H1 (cell line): ENCODE measurements at regions not wholly inside any gene's neighbourhood (a gene's known extent, or its start where the extent isn't known, plus 50 kb on each side); places are given as distances from the start of the nearest gene placed in this dataset.

Source experiments
- CTCF ChIA-PET: fragments of 300-600 bp; sonication (Branson Sonifier 250); formaldehyde crosslinking; loops from one replicate; lab custom pipeline; 2021; ENCODE audit not compliant: partially characterized antibody; lab: Charles Lee
- POLR2A ChIA-PET: fragments of 300-600 bp; sonication (Branson Sonifier 250); formaldehyde crosslinking; loops from one replicate; lab custom pipeline; 2021; ENCODE audit warnings: inconsistent platforms; ENCODE audit not compliant: partially characterized antibody; lab: Charles Lee
- DNase-seq, 2 experiments: peaks; one replicate each; pipeline versions ENCODE4 v3.0.0 to v3.0.0-alpha.2; 2010 to 2022; ENCODE audit warnings: low spot score in 2 of 2, low read depth in 1 of 2, mixed read lengths in 1 of 2
- FAIRE-seq: peaks from 2 replicates; lab custom pipeline; 2011; peaks lifted over from hg19 to GRCh38; lab: Jason Lieb, UNC
- H2AFZ ChIP-seq: 2 replicates; pipeline ENCODE4 v1.8.1; 2012; ENCODE audit warnings: low read length, inconsistent platforms
- H2AK5ac ChIP-seq: 2 replicates; pipeline ENCODE4 v1.6.1; 2013; ENCODE audit warnings: low read depth, low read length
- H2BK120ac ChIP-seq: replicated peaks from 2 replicates; pipeline ENCODE3; 2013; ENCODE audit warnings: low read depth, low read length, inconsistent platforms
- H2BK12ac ChIP-seq: 2 replicates; pipeline ENCODE4 v1.6.1; 2013; ENCODE audit warnings: low read depth, low read length
- H2BK15ac ChIP-seq: 2 replicates; pipeline ENCODE4 v1.6.1; 2013; ENCODE audit warnings: low read length
- H2BK20ac ChIP-seq: 2 replicates; pipeline ENCODE4 v1.6.1; 2013; ENCODE audit warnings: low read length
- H2BK5ac ChIP-seq: 2 replicates; pipeline ENCODE4 v1.6.1; 2013; ENCODE audit warnings: low read depth, low read length
- H3K14ac ChIP-seq: 2 replicates; pipeline ENCODE4 v1.6.1; 2013; ENCODE audit warnings: inconsistent platforms; ENCODE audit not compliant: insufficient read length
- H3K18ac ChIP-seq: 2 replicates; pipeline ENCODE4 v1.6.1; 2013; ENCODE audit warnings: low read length; ENCODE audit errors: extremely low read depth
- H3K23ac ChIP-seq: 2 replicates; pipeline ENCODE4 v1.6.1; 2013; ENCODE audit warnings: inconsistent platforms; ENCODE audit not compliant: insufficient read length
- H3K23me2 ChIP-seq: 2 replicates; pipeline ENCODE4 v1.6.1; 2013; ENCODE audit warnings: low read depth, low read length
- H3K27ac ChIP-seq: 2 replicates; pipeline ENCODE4 v1.6.1; 2011; ENCODE audit warnings: low read depth, low read length, inconsistent platforms
- H3K27me3 ChIP-seq, 4 experiments: replicated peaks in 1 of 4; 1 replicate in 1 of 4; 2 replicates in 3 of 4; pipeline versions ENCODE4 v1.6.1 to v1.8.1; 2011 to 2013; ENCODE audit warnings: low read length in 3 of 4, mild to moderate bottlenecking in 3 of 4, inconsistent platforms in 2 of 4, mixed read lengths in 2 of 4, moderate library complexity in 1 of 4; ENCODE audit not compliant: control insufficient read depth in 3 of 4, insufficient read depth in 3 of 4; ENCODE audit errors: extremely low read depth in 1 of 4
- H3K36me3 ChIP-seq, 4 experiments: 2 replicates each; pipeline versions ENCODE4 v1.6.1 to v1.8.1; 2011 to 2013; ENCODE audit warnings: mild to moderate bottlenecking in 4 of 4, low read length in 3 of 4, moderate library complexity in 2 of 4, control low read depth in 1 of 4, inconsistent platforms in 1 of 4; ENCODE audit not compliant: insufficient read depth in 4 of 4, control insufficient read depth in 2 of 4
- H3K4ac ChIP-seq: replicated peaks from 2 replicates; pipeline ENCODE3; 2013; ENCODE audit warnings: low read length, low read depth, mixed read lengths, inconsistent platforms; ENCODE audit not compliant: insufficient read length
- H3K4me1 ChIP-seq, 4 experiments: replicated peaks in 1 of 4; 1 replicate in 1 of 4; 2 replicates in 3 of 4; pipeline versions ENCODE4 v1.6.1 to v1.8.1; 2011 to 2013; ENCODE audit warnings: low read length in 3 of 4, inconsistent platforms in 2 of 4, mixed read lengths in 1 of 4; ENCODE audit not compliant: insufficient read depth in 4 of 4, control insufficient read depth in 3 of 4
- H3K4me2 ChIP-seq, 2 experiments: 2 replicates each; pipeline versions ENCODE4 v1.6.1 to v1.8.1; 2011 to 2013; ENCODE audit warnings: low read depth in 2 of 2, low read length in 2 of 2, control low read depth in 1 of 2, inconsistent platforms in 1 of 2, mild to moderate bottlenecking in 1 of 2; ENCODE audit not compliant: insufficient read depth in 1 of 2
- H3K4me3 ChIP-seq, 4 experiments: fragments of 200-600, 300-600 bp in 1 of 4; sonication (generic), shearing (Covaris generic), sonication (Bioruptor Twin) in 1 of 4; 2 replicates each; pipeline versions ENCODE4 v1.5.1 to v1.8.1; 2011 to 2016; ENCODE audit warnings: low read length in 4 of 4, low read depth in 3 of 4, control low read depth in 2 of 4, inconsistent platforms in 2 of 4, mild to moderate bottlenecking in 2 of 4, mixed read lengths in 1 of 4, moderate library complexity in 1 of 4; ENCODE audit not compliant: insufficient read depth in 2 of 4; ENCODE audit errors: extremely low read depth in 1 of 4
- H3K56ac ChIP-seq: replicated peaks from 2 replicates; pipeline ENCODE3; 2013; ENCODE audit warnings: low read depth, mild to moderate bottlenecking, mixed read lengths, low read length, inconsistent platforms; ENCODE audit not compliant: insufficient read length
- H3K79me1 ChIP-seq: 2 replicates; pipeline ENCODE4 v1.6.1; 2013; ENCODE audit warnings: low read depth, low read length, control low read depth
- H3K79me2 ChIP-seq, 2 experiments: 2 replicates each; pipeline versions ENCODE4 v1.6.1 to v1.8.1; 2012 to 2013; ENCODE audit warnings: low read length in 2 of 2, mild to moderate bottlenecking in 2 of 2, inconsistent platforms in 1 of 2; ENCODE audit not compliant: insufficient read depth in 2 of 2, control insufficient read depth in 1 of 2
- H3K9ac ChIP-seq, 4 experiments: replicated peaks in 1 of 4; 1 replicate in 1 of 4; 2 replicates in 3 of 4; pipeline versions ENCODE4 v1.6.1 to v1.8.1; 2011 to 2013; ENCODE audit warnings: low read depth in 3 of 4, low read length in 3 of 4, control low read depth in 2 of 4, mild to moderate bottlenecking in 2 of 4, moderate library complexity in 2 of 4, inconsistent platforms in 1 of 4; ENCODE audit errors: extremely low read depth in 1 of 4
- H3K9me3 ChIP-seq, 2 experiments: 2 replicates each; pipeline versions ENCODE4 v1.6.1 to v1.8.1; 2012 to 2013; ENCODE audit warnings: mild to moderate bottlenecking in 2 of 2, moderate library complexity in 2 of 2, control low read depth in 1 of 2, inconsistent platforms in 1 of 2, low read depth in 1 of 2, low read length in 1 of 2, mixed read lengths in 1 of 2; ENCODE audit not compliant: insufficient read depth in 2 of 2
- H4K20me1 ChIP-seq, 2 experiments: replicated peaks in 1 of 2; 2 replicates each; pipeline versions ENCODE3 to v1.8.1; 2011 to 2013; ENCODE audit warnings: inconsistent platforms in 2 of 2, low read length in 2 of 2, mild to moderate bottlenecking in 1 of 2; ENCODE audit not compliant: insufficient read depth in 2 of 2, control insufficient read depth in 1 of 2
- H4K5ac ChIP-seq: 2 replicates; pipeline ENCODE4 v1.6.1; 2013; ENCODE audit warnings: low read length, low read depth, mixed read lengths, inconsistent platforms; ENCODE audit not compliant: insufficient read length
- H4K8ac ChIP-seq: 2 replicates; pipeline ENCODE4 v1.8.0; 2013; ENCODE audit warnings: mild to moderate bottlenecking, moderate library complexity, low read length, inconsistent platforms; ENCODE audit not compliant: insufficient read depth; ENCODE audit errors: extremely low read depth
- H4K91ac ChIP-seq: replicated peaks from 2 replicates; pipeline ENCODE3; 2013; ENCODE audit warnings: low read length, mixed read lengths, inconsistent platforms; ENCODE audit not compliant: insufficient read length
- CBX5 ChIP-seq: fragments of 300-800, 300-1000 bp; sonication (generic); IDR thresholded peaks from 2 replicates; pipeline ENCODE4 v1.7.1; 2016; ENCODE audit warnings: antibody characterized with exemption, low read length, low read depth
- CREB1 ChIP-seq: IDR thresholded peaks from 2 replicates; pipeline ENCODE4 v1.6.1; 2012; ENCODE audit warnings: inconsistent platforms
- CTBP2 ChIP-seq: IDR thresholded peaks from 2 replicates; pipeline ENCODE4 v1.7.0; 2011; ENCODE audit warnings: borderline replicate concordance, mild to moderate bottlenecking, moderate library complexity, mixed read lengths, low read length; ENCODE audit not compliant: insufficient read depth, insufficient read length
- CTCF ChIP-seq, 3 experiments: IDR thresholded peaks; 1 replicate in 2 of 3; 2 replicates in 1 of 3; pipeline versions ENCODE4 v1.5.1 to v1.6.1; 2011; ENCODE audit warnings: low read length in 3 of 3, mild to moderate bottlenecking in 3 of 3, inconsistent platforms in 2 of 3, low read depth in 1 of 3, moderate library complexity in 1 of 3; ENCODE audit not compliant: insufficient read depth in 1 of 3; ENCODE audit errors: control extremely low read depth in 1 of 3
- JUND ChIP-seq: IDR thresholded peaks from 2 replicates; pipeline ENCODE4 v1.6.1; 2011; ENCODE audit warnings: mild to moderate bottlenecking, improper control_type of control experiment, low read length
- NANOG ChIP-seq: IDR thresholded peaks from 2 replicates; pipeline ENCODE4 v1.6.1; 2011; ENCODE audit warnings: low read length, low read depth, mild to moderate bottlenecking, inconsistent platforms; ENCODE audit not compliant: insufficient read depth, poor library complexity, severe bottlenecking
- PHF8 ChIP-seq: fragments of 200-600 bp; sonication (generic); conservative IDR thresholded peaks from 2 replicates; pipeline ENCODE4 v1.7.1; 2012; ENCODE audit warnings: low read depth, mild to moderate bottlenecking, inconsistent platforms, low read length, moderate library complexity
- POLR2A ChIP-seq, 2 experiments: IDR thresholded peaks; 1 replicate in 1 of 2; 2 replicates in 1 of 2; pipeline ENCODE4 v1.6.1; 2011; ENCODE audit warnings: low read depth in 2 of 2, low read length in 2 of 2, mild to moderate bottlenecking in 2 of 2; ENCODE audit errors: control extremely low read depth in 1 of 2
- POU5F1 ChIP-seq: IDR thresholded peaks from 2 replicates; pipeline ENCODE4 v1.6.1; 2011; ENCODE audit warnings: low read depth, mild to moderate bottlenecking, low read length, moderate library complexity
- RFX5 ChIP-seq: IDR thresholded peaks from 2 replicates; pipeline ENCODE4 v1.6.1; 2011; ENCODE audit warnings: low read depth, low read length, improper control_type of control experiment, borderline replicate concordance
- SP1 ChIP-seq: IDR thresholded peaks from 2 replicates; pipeline ENCODE4 v1.6.1; 2011; ENCODE audit warnings: low read depth, low read length
- SRF ChIP-seq: IDR thresholded peaks from 2 replicates; pipeline ENCODE4 v1.6.1; 2011; ENCODE audit warnings: mild to moderate bottlenecking, low read depth, low read length, moderate library complexity
- TCF12 ChIP-seq: IDR thresholded peaks from 2 replicates; pipeline ENCODE4 v1.6.1; 2011; ENCODE audit warnings: low read depth, mild to moderate bottlenecking, low read length
- WGBS, 2 experiments: shearing (Covaris generic) in 1 of 2; methylation state at CpG; one replicate each; pipeline versions ENCODE4 v1.1.6 to v1.1.7; 2013 to 2015; ENCODE audit warnings: low lambda C conversion rate in 2 of 2, mixed read lengths in 2 of 2, inconsistent platforms in 1 of 2, low coverage in 1 of 2, missing lambda C conversion rate in 1 of 2; ENCODE audit not compliant: insufficient replicate concordance in 2 of 2, insufficient coverage in 1 of 2, insufficient read length in 1 of 2; ENCODE audit errors: extremely low coverage in 1 of 2, missing lambda C conversion rate in 1 of 2; 5-methylcytosine and 5-hydroxymethylcytosine counted together

- no peak overlapping the region for H2BK5ac ChIP-seq
- H3K9me3 ChIP-seq = no peaks in the 10 kb centered on the region
- TF ChIP-seq SRF (no peak), TCF12 (no peak), SP1 (no peak), NANOG (no peak), CREB1 (no peak), PHF8 (no peak), RFX5 (no peak), CBX5 (no peak), POU5F1 (no peak), JUND (no peak), CTBP2 (no peak), CTCF (IDR thresholded peaks at IDR 0.05; ENCODE audit: control extremely low read depth in 1 of 3, insufficient read depth in 1 of 3, low read depth in 1 of 3, low read length in 3 of 3) (no peak), POLR2A (IDR thresholded peaks at IDR 0.05; ENCODE audit: control extremely low read depth in 1 of 2, low read depth in 2 of 2, low read length in 2 of 2) (no peak)
- no peak overlapping the region for H4K91ac ChIP-seq
- H4K5ac ChIP-seq = no peak overlapping the region
- H3K56ac ChIP-seq = no peak overlapping the region
- no peaks in the 10 kb centered on the region for H3K23me2 ChIP-seq
- ChIA-PET CTCF (interaction anchor here (0.6 to 5.5 kb wide), 47 partner anchors 9 to 242 kb away, joined by 3 to 39 read pairs (median 4); partner anchors contain the start of gene PRR23A), POLR2A (interaction anchor here (1.7 kb wide), 1 partner anchor 161 kb away, joined by 3 read pairs; no protein-coding TSS in a partner anchor)
- FAIRE-seq = no peak
- 21% methylated on average over 1 of the region's 1 CpG; no CpG with 5 or more reads in 1 of the 2 experiments for WGBS, 2 experiments
- H3K18ac ChIP-seq = no peak overlapping the region
- H2BK20ac ChIP-seq = no peak overlapping the region
- H2AFZ ChIP-seq = peak overlapping the region; percentile 84; the same call in 1 of the 2 replicates
- no peaks in the 10 kb centered on the region; a peak in 1 of 7 replicates for H3K4me1 ChIP-seq
- DNase-seq = no peak
- peaks cover 0 to 1% of the 10 kb centered on the region in 2 experiments for H4K20me1 ChIP-seq
- H3K27ac ChIP-seq = no peak overlapping the region
- H3K36me3 ChIP-seq = no peaks in the 10 kb centered on the region
- no peaks in the 10 kb centered on the region for H3K79me2 ChIP-seq
- no peak overlapping the region for H2BK12ac ChIP-seq
- no peak overlapping the region for H3K9ac ChIP-seq
- H3K4me3 ChIP-seq = no peak overlapping the region
- H2BK15ac ChIP-seq = no peak overlapping the region
- no peak overlapping the region for H3K4me2 ChIP-seq
- no peak overlapping the region for H3K4ac ChIP-seq
- no peak overlapping the region for H3K14ac ChIP-seq
- no peak overlapping the region for H3K23ac ChIP-seq
- H3K79me1 ChIP-seq = no peaks in the 10 kb centered on the region
- H2BK120ac ChIP-seq = no peak overlapping the region
- no peaks in the 10 kb centered on the region for H3K27me3 ChIP-seq
- no peak overlapping the region for H2AK5ac ChIP-seq
- no peak overlapping the region for H4K8ac ChIP-seq
Measured at GRCh38 chr3:139112230-139112558, 67.5 kb upstream of the PRR23C start.
